GM19023 (cell line): ENCODE measurements at regions not wholly inside any gene's neighbourhood (a gene's known extent, or its start where the extent isn't known, plus 50 kb on each side); places are given as distances from the start of the nearest gene placed in this dataset.

Experiments
- ATAC-seq: cut with Tn5 transposase; IDR thresholded peaks from one replicate; pipeline ENCODE4 v1.9.1; 2021; ENCODE audit warnings: mild to moderate bottlenecking, moderate library complexity; ENCODE audit not compliant: unreplicated experiment

DNA sequence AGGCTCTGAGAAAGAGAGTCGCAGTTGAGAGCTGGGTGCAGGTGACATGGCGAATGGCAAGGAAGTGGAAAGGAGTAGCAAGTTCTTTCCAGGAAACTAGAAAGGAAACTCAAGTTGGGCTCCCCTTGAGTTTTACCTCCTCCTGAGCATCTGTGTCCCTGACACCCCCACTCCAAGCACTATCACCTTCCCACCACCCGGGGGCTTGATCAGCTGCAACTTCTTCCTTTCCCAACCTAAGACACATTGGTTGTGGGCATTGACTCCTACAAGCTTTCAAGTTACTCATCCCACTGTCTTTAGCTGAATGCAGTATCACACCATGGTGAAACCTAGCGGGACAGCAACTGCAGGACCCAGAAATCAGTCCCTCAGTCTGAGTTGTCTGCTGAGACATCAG lies 256.6 kb upstream of the NR2F2 start:
- no peak for ATAC-seq

DNA sequence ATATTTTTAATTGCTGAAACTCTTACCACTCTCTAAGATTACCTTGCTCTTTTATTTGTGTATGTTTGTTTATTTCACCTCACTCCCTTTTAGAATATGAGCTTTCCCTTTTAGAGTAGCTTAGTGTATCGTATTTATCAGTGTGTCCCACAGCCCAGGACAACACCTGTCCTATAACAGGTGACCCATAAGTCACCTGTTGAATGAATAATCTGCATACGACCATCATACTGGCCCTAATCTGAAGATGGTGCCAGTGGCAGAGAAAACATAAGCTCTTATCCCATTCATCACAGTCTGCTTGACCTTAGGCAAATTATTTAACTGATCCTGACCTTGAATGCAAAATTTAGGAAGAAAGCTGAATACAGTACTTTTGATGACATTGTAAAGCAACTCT lies 254.6 kb upstream of the NR2F2 start:
- ATAC-seq = no peak

DNA sequence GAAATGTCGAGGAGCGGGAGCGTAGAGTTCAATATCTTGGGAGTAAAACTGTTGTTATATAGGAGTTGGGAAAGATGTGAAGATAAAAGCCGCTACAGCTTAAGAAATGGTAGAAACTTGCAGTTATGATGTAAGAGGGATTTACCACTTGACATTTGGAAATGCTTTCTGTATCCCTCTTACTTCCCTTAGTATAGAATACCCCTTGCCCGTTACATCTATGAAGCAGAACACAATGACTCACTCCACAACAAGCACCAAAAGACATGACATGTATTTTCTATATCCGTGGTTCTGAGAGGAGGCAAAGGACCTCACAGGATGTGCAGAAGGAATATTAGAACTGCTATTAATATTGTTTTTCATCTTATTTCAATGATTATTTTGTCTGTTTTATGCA lies 254.2 kb upstream of the NR2F2 start:
- no peak for ATAC-seq

DNA sequence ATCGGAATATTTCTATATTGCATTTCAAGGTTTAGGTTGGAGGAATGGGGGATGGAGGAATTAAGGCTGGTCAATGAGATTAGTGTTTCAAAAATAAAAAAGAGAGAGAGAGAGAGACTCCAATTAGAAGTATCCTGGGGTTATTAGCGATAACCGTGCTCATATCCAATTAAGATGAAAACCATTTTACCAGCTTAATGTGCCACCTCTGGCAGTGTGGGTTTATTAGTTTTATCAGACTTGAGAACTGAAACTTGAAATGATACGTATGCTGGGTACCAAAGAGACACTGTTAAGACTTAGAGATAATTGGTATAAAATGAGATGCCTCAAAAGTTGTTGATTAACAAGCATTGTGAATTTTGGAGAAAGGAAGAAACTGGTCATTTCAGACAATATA lies 251.5 kb upstream of the NR2F2 start:
- ATAC-seq = no peak

DNA sequence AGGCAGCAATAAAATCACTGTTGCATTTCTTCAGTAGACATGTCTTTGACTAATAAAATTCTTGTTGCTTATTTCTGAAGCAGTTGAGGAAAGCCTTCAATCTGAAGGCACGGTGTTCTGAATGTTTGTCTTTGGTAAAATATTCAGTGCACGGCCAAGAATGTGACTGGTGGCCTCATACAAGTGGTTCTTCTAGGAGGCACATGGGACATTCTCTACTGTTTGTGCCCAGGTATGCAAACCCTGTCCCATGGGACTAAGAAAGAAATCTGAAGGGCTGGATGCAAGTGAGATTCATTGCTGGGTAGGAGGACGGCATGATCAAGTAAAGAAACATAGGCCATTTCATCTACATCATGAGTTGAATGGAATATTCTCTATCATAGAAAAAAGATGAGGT lies 250.6 kb upstream of the NR2F2 start:
- no peak for ATAC-seq

DNA sequence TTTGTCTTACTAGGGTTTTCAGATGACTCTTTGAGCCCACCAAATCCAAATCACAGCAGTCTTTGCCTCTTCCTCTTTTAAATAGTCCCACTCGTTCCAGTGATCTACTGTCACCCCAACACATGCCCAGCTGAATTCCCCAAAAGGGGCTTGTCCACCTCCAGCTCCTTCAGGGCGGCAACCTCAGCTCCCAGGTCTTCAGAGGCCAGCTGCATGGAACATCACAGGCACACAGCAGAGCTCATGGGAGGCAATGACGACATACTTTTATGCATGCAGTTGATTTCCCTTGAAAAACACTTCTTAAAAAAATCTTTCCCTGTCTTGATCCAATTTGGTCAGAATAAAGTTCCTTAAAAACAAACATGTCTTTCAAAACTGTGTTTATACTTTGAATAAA lies 244.3 kb upstream of the NR2F2 start:
- no peak for ATAC-seq

GRCh38 chr15:96087180-96087884 lies 243.2 kb upstream of the NR2F2 start:
- ATAC-seq = no peak

GRCh38 chr15:96088650-96089049 lies 241.8 kb upstream of the NR2F2 start:
- no peak for ATAC-seq

GRCh38 chr15:96089405-96090058 lies 241.0 kb upstream of the NR2F2 start:
- ATAC-seq = no peak

DNA sequence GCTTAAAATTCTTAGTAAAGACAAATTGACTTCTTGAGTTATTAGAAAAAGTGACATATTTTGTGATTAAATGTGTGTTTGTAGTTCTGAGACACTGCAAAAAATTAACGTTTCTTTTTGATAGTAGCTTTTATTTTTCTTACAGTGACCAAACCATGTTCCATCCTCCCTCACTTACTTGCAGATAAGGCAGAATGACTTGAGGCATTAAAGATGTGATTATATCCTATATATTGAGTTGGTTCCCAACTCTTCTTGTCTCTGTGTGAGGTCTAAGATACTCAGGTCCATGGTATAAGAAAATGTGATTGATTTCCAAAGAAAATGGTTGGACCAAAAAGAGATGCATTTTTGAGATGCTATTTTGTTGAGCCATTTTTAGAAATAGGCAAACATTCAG lies 238.3 kb upstream of the NR2F2 start:
- ATAC-seq = no peak

DNA sequence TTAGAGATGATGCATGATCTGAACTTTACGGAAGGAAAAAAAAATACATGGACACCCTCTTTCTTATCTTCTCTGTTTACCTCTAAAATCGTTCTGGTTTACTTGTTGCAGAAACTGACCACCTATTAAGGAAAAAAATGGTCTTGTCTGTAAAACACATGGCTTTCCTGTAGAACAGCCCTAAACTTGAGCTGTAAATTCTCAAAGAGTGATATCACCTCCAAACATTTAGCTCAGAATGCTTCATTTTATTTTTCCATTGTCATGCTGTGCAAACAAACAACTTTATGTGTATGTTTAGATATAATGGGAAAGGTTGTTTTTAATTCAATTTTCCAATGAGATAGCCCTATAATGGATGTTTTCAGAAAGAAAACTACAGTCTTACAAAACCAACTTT lies 237.4 kb upstream of the NR2F2 start:
- no peak for ATAC-seq

DNA sequence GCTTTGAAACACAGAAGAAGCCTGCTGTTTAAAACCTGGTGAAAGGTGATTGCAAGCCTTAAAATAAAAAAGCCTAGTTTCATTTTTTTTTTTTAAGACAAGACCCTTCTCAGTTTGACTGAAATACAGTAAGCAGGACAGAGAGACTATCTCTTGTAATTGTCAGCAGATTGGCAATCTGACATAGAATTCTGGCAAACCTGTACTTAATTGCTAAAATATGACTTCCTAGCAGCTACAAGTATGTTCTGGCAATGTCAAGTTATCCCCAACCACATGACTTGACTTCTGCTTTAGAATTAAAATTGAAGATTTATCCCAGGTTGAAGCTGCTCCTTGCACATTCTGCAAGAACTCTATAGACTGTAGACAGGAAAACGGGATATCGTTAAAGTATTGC lies 232.8 kb upstream of the NR2F2 start:
- ATAC-seq = no peak

- ATAC-seq = no peak
Observed at GRCh38 chr15:96102631-96103030, 227.9 kb upstream of the NR2F2 start.

- ATAC-seq = no peak
Observed at GRCh38 chr15:96106181-96106580, 224.3 kb upstream of the NR2F2 start.

DNA sequence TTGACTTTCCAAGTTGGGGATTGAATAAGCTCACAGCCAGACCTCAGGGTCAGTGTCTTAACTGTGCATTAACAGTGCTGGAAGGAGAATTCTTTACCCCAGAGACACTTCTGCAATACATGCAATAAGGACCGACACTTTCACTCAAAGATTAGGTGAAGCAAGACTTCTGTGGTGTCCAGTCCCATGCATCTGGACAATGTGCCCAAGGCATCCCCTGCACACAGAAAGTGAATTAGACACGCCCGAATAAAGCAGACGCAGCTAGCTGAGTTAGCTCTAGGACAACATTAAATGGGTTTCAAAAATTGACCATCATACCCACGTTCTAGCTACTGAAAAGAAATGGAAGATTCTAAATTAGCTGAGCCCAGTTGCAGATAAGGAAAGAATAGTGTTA lies 223.9 kb upstream of the NR2F2 start:
- no peak for ATAC-seq

GRCh38 chr15:96107916-96108315 lies 222.6 kb upstream of the NR2F2 start:
- ATAC-seq = no peak

DNA sequence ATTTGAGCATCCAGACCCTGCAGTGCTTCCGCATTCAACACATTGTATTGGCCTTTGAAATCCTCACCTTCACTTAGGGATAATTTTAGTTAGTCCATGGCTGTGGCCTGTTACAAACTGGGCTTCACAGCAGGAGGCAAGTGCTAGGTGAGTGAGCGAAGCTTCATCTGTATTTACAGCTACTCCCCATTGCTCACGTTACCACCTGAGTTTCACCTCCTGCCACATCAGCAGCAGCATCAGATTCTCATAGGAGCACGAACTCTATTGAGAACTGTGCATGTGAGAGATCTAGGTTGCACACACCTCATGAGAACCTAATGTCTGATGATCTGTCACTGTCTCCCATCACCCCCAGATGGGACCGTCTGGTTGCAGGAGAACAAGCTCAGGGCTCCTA lies 222.1 kb upstream of the NR2F2 start:
- ATAC-seq = no peak

- no peak for ATAC-seq
Observed at GRCh38 chr15:96109820-96110219, 220.7 kb upstream of the NR2F2 start.

DNA sequence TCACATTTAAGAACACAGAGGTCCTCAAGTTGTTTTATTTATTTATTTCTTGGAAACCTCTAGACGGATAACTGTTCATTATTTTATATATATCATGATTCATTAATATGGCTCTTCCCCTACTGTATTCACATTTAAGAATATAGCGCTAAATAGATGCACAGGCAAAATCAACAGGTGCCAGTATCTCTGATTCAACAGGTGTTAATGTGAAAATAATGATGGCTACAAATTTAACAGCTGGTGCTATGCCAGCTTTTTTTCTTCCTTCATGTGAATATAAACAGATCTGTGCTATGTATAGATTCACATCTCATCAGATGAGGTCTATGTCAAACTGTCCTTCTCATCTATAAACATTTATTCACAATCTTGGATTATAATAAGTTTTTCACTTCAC lies 218.5 kb upstream of the NR2F2 start:
- no peak for ATAC-seq

DNA sequence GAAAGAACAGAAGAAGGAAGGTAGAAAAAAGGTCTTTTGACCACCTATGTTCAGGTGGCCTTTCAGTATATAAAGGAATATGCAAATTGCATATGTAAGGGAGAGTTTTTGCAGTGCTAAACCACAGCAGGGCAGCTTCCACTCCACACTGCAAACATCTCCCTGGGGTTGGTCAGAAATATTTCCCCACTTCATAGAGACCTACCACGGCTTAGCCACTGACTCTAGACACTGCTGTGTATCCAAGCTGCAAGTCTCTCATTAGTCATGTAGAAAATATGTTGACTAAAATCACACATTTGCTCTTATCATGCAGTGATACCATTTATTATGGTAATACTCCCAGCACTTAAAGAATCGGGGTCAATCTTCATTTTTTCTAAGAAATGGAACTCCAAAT lies 214.9 kb upstream of the NR2F2 start:
- ATAC-seq = no peak

GRCh38 chr15:96117270-96117669 lies 213.2 kb upstream of the NR2F2 start:
- no peak for ATAC-seq

DNA sequence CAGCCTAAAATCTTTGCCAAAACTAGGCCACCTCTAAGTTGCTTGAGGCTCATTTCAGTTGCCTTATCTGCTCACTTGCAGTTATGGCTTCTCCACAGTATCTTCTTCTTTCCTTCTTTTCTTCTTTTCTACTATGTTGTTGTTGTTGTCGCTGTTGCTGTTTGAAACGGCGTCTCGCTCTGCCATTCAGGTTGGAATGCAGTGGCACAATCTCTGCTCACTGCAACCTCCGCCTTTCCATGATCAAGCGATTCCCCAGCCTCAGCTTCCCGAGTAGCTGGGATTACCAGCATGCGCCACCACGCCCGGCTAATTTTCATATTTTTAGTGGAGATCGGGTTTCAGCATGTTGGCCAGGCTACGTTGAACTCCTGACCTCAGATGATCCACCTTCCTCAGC lies 210.8 kb upstream of the NR2F2 start:
- ATAC-seq = no peak
